ENCODE measurements at regions not wholly inside any gene's neighbourhood (a gene's known extent, or its start where the extent isn't known, plus 50 kb on each side); places are given as distances from the start of the nearest gene placed in this dataset.

GRCh38 chr20:37643400-37643799 is 50.4 kb upstream of the CTNNBL1 start:
- DNase-seq: peak; percentile 5

DNA sequence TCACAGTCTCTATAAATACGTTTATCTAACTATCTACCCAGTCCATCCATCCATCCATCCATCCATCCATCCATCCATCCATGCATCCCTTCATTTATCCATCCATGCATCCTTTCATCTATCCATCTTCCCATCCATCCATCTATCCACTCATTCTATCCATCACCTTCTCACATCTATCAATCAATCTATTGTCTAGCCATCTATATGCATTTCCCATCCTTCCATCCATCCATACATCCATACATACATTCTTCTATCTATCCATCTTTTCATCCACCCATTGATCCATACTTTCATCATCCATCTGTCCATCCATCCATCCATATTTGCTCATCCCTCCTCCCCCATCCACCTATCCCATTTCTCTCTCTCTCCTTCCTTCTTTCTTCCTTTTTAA is 51.6 kb upstream of the CTNNBL1 start:
- DNase-seq: no peak

- no peak for DNase-seq
Measured at GRCh38 chr20:37640600-37641561, 52.9 kb upstream of the CTNNBL1 start.

DNA sequence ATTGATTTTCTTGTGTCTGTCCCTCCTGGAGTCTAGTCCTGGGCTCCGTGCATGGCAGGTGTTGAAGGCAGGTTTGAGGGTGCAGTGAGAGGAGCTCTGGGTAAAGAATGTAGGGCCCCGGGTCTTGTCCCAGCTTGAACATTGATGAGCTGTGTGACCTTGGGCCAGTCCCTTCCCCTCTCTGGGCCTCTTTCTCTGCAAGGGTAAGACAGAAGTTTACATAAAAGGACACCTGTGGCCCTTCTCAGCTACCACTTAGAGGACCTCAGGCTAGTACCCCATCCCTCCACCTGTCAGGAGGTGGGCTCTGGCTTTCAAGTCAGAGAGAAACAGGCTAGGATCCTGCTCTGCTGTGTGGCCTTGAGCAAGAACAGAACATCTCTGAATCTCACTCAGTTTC is 55.3 kb upstream of the CTNNBL1 start:
- DNase-seq: no peak

GRCh38 chr20:37636977-37637376 is 56.9 kb upstream of the CTNNBL1 start:
- DNase-seq: no peak

GRCh38 chr20:37636212-37636975 is 57.4 kb upstream of the CTNNBL1 start:
- no peak for DNase-seq

DNA sequence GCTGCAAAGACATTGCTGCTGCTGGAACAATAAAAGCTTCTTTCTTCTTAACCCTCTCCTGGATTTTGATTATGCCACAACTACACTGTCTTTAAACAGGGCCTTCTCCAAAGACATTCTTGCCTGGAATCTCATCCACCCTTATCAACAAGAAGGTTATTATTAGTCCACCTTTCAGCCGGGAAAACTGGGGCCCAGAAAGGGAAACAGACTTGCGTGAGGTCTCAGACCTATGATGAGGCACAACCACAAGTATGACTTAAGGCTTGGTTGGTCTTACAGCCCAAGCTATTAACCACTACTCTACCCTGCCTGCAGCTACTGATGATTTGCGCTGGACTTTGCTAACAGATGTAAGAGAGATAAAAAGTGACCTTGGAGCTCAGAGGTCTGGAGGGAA is 62.8 kb upstream of the CTNNBL1 start:
- DNase-seq: no peak

GRCh38 chr20:37630166-37630565 is 63.7 kb upstream of the CTNNBL1 start:
- no peak for DNase-seq

DNA sequence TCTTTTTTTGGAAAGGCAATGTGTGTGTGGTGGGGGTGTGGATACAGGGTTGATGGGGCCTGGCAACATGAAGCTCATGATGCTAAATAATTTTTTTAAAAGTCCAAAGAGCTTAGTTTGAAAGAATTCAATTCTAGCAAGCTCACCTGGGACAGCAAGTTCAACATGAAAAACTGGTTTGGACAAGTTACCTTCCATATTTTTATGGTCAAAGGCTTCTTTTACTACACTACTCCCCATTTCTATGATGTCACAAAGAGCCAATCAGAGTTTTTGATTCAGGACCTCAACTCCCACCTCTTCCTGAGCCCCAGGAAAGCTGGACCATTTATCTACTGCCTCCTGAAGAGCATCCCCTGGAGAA is 66.1 kb upstream of the CTNNBL1 start:
- DNase-seq: no peak

DNA sequence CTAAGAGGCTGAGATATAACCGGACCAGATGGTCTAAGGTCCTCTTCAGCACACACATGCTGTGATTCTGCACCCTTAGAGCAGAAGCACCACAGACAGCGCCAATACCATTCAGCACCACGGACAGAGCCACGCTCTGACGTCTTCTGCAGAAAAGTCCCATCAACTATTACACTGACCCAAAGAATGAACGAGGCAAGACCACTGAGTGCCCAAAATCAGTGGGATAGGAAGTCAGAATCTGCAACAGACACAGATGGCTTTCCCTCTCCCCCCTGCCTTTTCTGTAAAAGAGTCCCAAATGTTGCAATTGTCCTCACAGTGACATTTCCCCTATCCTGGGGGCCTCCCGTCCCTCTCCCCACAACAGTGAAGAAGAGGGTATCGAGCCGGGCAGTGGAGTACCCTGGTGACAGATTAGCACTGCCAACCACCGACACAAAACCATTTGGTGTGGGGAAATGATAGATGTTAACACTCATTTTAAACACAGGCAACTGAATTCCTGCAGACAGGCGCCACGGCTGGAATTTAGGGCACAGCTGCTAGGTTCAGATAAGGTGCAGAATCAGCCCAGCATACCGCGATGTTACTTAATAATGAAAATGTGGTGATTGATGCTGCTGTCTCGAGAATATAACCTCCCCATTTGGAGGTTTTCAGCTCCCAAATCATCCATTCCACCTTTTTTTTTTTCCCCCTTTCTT is 66.6 kb upstream of the CTNNBL1 start:
- peak; percentile 85 for DNase-seq

DNA sequence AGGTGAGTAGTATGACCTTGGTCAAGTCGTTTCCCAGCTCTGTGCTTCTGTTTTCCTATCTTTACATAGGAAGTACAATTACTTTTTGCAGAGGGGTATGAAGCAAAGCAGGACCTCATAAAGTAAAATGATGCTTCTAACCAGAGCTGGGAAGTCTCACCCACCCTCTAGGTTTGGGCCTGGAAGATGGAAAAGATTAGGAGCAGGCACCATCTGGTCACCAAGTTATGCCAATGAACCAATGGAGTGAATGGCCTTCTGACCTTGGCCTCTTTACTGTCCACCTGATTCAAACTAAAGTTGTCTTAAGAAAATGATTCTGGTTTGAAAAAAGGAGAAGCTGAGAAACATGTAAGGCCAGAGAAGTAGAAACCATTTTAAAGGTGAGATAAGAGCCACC is 68.9 kb upstream of the CTNNBL1 start:
- DNase-seq: no peak

GRCh38 chr20:37622728-37623127 is 71.1 kb upstream of the CTNNBL1 start:
- no peak for DNase-seq

- no peak for DNase-seq
Measured at GRCh38 chr20:37619496-37619895, 74.3 kb upstream of the CTNNBL1 start.

GRCh38 chr20:37616110-37616425 is 77.8 kb upstream of the CTNNBL1 start:
- DNase-seq: no peak

DNA sequence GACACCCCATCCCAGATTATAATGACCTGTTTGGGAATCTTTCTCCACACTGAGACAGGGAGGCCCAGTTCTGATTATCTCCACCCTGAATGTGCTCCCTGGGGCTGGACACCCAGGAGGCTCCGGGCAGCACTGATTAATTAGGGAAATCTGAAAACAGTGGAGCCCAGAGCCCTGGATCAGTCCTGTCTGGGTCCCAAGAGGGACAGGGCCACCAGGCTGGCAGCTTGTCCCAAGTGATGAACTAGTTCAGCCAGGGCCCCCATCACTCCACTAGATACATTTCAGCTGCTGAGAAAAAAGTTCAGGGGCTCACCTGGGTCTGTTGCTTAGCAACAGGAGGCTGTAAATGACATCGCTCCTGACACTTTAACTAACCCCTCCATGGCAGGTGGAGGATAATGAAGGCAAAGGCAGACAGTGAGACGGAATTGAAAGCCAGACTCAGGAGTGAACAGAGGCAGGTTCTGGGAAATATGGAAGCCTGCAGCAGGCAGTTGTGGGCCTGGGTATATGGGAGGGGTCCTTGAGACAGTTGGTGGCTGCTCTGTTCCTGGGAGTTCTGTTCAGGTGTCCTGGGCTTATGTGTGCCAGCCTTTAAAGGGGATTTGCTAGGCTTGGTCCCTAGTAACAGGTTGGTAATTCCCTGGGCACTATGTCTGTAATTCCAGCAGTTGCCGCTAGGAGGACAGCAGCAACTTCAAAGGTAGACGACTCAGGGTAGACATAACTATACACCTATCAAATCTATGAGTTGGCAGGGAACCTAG is 78.3 kb upstream of the CTNNBL1 start:
- peak; percentile 76 for DNase-seq

DNA sequence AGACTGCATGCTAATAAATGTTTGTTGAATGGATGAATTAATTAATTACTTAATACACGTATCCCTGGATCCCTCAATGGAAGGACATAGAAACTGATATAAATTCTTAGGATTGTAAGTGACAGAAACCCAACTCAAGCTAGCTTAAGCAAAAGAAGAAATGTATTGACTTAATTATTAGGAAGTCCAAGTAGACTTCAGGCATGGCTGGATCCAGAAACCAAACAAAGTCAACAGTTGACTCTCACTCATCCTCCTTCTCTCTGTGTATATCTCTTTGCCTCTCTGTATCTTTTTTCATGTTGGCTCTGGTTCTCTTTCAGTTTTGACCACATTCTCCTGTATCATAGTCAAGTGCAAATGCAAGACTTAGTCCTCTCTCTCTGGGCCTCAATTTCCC is 82.0 kb upstream of the CTNNBL1 start:
- no peak for DNase-seq

DNA sequence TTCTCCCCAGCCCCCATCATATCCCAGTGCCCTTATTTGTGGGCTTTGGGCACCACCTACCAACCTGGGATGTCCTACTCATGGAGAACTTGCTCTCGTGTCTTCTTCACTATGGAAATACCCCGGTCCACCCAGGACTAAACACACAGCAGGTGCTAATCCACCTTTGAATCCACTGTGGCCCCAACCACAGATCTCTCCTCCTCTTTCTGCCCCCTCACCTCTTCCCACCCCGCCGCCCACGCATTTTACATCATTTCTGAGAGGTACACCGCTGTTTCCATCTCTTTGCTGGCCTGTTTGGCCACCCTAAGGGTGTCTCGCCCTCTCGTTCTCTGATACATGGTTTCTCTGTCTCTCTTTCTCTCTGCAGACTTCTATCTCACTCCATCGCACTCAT is 82.5 kb upstream of the CTNNBL1 start:
- DNase-seq: no peak

DNA sequence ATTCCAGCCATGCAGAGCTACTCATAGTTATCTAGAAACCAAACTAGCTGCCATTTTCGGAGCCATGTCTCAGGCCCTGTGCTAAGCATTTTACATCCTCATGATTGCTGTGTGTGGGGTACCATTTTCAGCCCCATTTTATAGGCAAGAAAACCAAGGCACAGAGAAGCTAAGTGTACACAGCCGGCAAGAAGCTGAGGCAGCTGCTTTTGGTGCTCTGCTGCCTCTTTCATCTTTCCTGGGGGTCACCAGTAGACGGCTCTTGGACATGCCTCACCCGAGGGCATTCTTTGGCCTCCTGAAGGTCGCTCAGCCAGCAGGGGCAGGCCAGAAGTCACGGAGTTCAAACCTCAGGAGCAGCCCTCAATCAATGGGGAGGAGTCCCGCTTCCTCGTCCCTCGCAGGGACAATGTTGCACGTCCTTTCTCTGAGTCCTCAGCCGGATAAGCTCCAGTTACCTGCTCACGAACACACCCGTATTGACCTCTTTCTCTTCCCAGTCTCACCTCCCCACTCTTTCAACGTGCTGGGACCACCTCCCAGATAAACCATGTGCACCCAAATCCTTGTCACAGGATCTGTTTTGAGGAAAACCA is 82.6 kb upstream of the BLCAP start:
- DNase-seq: no peak

DNA sequence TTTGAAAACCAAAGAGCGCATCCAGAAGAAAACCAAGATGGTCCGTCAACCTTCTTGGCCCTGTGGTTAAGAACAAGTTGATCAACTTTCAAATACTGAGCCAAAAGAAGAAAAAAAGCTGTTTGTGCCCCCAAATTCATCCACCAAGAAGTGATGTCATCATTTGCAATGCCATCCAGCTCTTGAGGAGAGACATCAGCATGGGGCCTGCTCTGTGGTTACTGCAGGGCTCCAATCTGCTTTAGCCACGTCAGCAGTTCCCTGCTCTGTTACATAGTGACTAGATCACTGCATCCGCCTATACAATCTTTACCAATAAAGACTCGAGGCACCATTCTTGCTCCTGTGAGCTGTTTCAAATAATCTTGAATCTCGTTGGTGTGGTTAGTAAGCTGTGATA is 75.0 kb upstream of the BLCAP start:
- DNase-seq: no peak

- DNase-seq: peak; percentile 3
Measured at GRCh38 chr20:37600486-37600885, 72.8 kb upstream of the BLCAP start.

GRCh38 chr20:37598575-37599342 is 71.1 kb upstream of the BLCAP start:
- no peak for DNase-seq

- no peak for DNase-seq
Measured at GRCh38 chr20:37598100-37598543, 70.4 kb upstream of the BLCAP start.

Data from OCI-M1 (cell line).